Transverse colon (tissue), 3 donors: ENCODE measurements at regions not wholly inside any gene's neighbourhood (a gene's known extent, or its start where the extent isn't known, plus 50 kb on each side); places are given as distances from the start of the nearest gene placed in this dataset.

Experiments used
- POLR2A ChIP-seq: fragments of 450-650 bp; IDR thresholded peaks from one replicate; pipeline ENCODE4 v1.6.1; 2016; ENCODE audit warnings: antibody characterized with exemption, mild to moderate bottlenecking, moderate library complexity
- TF ChIP-seq, protein P1 (sequence below), 5 experiments: fragments of 200-600 bp in 3 of 5; fragments of 450-650 bp in 2 of 5; sonication (generic) in 3 of 5; IDR thresholded peaks; 1 replicate in 2 of 5; 2 replicates in 3 of 5; pipeline ENCODE4 v1.5.1; 2016 to 2017; ENCODE audit warnings: antibody characterized with exemption in 5 of 5, inconsistent platforms in 3 of 5, mild to moderate bottlenecking in 2 of 5, moderate library complexity in 1 of 5

DNA sequence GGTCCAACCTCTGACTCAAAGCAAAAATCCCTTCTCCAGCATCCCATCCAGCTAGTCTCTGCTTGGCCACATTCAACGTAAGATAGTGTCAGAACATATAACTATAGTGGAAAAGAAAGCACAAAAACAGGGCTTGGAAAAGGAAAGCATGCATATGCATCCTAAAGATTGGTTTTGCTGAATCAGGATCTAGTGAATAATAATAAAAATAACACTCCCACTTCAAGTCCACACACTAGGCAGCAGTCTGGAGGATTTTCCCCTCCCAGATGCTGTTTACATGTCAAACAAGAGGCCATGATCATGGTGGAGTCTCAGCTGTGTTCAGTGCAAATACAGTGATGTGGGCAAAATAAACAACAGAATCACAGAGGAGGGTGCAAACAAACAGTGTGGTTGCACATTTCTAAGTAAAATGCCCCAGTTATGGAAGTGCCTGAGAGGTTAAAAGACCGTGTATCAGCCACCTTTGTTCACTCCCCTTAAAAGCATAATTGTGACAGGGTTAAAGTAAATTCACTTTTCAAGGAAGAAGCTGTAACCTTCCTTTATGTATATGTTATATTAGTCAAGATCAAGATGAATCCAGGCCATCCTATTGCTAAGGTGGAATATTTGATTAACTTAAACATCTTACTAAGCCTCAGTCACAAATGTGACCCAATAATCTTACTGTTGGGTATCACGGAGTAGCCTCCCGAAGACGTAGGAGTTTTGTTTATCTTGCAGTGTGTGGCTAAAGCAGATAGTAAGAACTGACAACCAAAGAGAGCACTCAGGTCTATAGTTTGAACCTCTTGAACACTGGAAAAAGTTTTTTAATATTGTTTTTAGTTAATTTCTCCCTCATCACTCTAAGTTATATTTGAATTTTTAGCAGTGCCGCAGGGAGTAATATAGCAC lies 424.5 kb downstream of the SOX2 start:
- TF ChIP-seq, protein P1, sequence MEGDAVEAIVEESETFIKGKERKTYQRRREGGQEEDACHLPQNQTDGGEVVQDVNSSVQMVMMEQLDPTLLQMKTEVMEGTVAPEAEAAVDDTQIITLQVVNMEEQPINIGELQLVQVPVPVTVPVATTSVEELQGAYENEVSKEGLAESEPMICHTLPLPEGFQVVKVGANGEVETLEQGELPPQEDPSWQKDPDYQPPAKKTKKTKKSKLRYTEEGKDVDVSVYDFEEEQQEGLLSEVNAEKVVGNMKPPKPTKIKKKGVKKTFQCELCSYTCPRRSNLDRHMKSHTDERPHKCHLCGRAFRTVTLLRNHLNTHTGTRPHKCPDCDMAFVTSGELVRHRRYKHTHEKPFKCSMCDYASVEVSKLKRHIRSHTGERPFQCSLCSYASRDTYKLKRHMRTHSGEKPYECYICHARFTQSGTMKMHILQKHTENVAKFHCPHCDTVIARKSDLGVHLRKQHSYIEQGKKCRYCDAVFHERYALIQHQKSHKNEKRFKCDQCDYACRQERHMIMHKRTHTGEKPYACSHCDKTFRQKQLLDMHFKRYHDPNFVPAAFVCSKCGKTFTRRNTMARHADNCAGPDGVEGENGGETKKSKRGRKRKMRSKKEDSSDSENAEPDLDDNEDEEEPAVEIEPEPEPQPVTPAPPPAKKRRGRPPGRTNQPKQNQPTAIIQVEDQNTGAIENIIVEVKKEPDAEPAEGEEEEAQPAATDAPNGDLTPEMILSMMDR (IDR thresholded peaks at IDR 0.05), result no peak
- no peak for TF ChIP-seq POLR2A
